Umbilical cord (tissue), 1 donor: ENCODE measurements at regions not wholly inside any gene's neighbourhood (a gene's known extent, or its start where the extent isn't known, plus 50 kb on each side); places are given as distances from the start of the nearest gene placed in this dataset.
"Not testable (repeated sequence)": the region's sequence is repeated elsewhere in the genome, so short reads cannot be mapped to it uniquely, and the experiment has no call there.

ENCODE experiments used
- DNase-seq: peaks from one replicate; pipeline ENCODE4 v3.0.0-alpha.2; 2015; ENCODE audit warnings: low spot score

DNA sequence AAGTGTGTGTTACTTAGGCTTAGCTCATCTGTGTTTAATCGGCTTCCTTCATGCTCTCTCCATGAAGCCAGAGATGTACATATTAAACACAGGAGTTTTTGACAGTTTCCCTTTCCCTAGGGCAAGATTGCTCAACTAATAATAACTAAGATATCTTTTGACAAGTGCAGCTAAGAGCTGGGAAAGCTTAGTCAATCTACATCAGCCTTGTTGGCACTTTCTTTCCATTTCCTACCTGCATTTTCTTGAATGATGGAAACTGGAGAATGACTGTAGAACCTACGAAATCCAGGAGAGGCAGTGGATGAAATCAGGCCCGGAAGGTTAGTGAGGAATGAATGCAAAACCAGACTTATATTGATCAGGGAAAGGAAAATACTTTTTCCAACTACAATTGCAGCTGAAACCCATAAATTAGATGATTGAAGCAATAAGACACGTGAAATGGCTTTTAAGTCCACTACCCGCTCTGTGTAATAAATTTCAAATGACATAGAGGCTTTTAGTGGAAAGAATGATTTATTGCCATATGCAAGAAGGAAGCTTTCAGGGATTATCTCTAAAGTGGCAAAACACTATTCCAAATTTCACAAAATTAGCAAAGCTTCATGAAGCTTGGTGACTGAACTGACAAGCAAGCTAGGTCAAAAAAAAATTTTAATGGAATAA lies 237.2 kb upstream of the ID4 start:
- peak; percentile 47 for DNase-seq

DNA sequence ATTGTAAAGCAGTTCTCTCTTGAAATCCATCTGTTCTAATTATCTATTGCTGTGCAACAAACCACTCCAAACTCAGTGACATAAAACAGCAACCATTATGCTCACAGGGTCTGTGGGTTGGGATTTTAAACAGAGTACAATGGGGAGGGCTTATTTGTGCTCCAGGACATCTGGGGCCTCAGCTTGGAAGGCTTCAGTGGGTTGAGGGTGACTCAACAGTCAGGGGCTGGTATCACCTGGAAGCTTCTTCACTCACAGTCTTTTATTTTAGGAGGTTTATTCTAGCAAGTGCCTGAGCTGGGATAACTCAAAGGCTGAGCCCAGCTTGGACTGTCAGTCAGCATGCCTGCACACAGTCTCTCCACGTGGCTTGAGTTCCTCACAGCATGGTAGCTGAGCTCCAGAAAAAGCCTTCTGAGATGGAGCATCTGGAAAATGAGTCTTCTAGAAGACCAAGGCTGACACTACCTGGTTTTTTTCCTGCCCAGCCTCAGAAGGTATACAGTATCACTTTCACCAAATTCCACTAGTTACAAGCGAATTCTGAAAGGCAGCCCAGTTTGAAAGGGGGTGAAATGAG lies 234.6 kb upstream of the ID4 start:
- no peak for DNase-seq

DNA sequence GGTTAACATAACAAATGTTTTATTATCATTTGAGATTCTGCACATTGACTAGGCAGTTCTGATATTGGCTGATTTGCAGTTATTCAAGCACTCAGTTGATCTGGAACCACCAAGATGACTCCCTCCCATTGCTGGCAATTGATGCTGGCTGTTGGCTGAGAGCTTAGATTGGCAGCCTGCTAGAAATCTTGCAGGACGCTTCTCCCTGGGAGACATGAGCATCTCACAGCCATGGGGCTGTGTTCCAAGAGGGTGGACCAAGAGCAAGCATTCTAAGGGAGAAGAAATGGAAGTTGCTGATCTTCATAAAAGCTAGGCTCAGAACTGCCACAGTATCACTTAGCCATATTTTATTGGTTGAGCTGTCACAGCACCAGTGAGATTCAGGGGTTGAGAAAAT lies 233.4 kb upstream of the ID4 start:
- DNase-seq: no peak

DNA sequence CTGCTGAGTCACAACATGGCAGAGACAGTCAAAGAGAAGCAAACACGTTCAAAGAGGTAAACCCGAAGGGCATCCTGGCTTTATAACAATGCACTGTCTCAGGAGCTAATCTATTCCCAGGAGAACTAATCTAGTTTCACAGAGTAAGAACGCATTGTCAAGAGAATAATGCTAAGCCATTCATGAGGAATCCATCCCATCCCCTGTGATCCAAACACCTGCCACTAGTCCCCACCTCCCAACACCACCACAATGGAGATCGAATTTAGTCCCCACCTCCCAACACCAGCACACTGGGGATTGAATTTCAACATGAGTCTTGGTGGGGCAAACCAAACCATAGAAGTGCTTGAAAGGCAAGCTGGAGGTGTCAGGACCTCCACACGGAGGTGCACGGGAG lies 231.5 kb upstream of the ID4 start:
- DNase-seq: no peak

DNA sequence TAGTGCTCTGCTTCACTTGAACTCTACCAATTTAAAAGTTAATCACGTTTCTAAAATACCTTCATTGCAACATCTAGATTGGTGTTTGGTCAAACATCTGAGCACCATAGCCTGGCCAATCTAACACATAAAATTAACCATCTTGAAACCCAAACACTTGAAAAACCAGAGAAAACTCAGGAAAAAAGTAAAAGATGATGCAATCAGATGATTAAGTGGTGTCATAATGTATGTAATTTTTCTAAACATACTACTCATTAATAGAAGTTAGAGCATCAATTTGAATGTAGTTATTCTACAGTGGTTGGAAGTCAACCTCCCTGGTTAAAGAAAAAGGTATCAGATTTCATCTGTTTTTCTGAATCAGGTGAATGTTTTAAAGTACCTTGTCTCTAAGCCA lies 228.6 kb upstream of the ID4 start:
- DNase-seq: no peak

DNA sequence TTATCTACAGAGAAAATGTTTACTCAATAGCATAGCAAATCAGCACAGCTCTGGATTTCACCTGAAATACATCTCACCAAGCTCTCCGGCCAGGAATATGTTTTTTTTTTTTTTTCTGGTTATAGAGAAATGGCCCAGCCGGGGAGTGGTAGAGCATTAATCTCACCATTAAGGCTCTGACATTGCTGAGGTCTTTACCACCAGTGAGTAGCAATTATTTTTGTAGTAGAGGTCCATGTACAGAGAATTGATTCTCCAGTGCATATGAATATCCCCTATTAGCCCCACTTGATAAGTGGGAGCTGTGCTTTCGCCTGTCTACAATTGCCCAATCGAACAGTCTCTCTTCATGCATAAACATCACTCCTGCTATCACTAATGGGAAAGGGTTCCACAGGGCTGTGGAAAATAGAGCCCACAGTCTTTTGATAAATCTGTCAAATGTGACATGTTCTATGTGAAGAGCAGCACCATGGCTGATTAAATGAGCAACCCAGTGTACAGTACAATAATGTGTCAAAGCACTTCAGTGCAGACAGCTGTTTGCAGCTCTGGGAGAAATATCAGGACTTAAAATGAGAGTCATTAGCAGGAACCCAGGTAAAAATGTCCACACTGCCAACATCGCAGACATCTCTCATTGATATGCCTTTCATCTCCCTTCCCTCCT lies 227.1 kb upstream of the ID4 start:
- DNase-seq: no peak

DNA sequence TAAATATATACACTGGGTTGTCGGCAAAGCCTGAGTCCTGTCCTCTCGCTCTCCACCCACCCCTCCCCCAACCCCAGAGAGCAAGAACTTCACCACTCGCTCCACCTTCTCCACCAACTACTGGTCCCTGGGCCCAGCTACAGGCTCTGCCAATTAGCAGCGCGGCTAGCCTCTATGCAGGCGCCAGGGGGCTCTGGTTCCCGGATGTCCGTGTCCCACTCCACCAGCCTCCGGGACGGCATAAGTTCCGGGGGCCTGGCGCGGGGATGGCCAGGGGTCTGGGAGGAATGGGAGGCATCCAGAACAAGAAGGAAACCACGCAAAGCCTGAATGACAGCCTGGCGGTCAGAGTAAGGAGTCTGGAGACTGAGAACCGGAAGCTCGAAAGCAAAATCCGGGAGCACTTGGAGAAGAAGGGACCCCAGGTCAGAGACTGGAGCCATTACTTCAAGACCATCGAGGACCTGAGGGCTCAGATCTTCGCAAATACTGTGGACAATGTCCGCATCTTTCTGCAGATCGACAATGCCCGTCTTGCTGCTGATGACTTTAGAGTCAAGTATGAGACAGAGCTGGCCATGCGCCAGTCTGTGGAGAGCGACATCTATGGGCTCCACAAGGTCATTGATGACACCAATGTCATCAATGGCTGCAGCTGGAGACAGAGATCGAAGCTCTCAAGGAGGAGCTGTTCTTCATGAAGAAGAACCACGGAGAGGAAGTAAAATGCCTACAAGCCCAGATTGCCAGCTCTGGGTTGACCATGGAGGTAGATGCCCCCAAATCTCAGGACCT lies 224.3 kb upstream of the ID4 start:
- not testable (repeated sequence) for DNase-seq

DNA sequence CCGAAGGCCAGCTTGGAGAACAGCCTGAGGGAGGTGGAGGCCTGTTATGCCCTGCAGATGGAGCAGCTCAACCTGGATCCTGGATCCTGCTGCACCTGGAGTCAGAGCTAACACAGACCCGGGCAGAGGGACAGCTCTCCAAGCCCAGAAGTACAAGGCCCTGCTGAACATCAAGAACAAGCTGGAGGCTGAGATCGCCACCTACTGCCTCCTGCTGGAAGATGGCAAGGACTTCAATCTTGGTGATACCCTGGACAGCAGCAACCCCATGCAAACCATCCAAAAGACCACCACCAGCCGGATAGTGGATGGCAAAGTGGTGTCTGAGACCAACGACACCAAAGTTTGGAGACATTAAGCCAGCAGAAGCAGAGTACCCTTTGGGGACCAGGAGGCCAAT lies 223.5 kb upstream of the ID4 start:
- no peak for DNase-seq

DNA sequence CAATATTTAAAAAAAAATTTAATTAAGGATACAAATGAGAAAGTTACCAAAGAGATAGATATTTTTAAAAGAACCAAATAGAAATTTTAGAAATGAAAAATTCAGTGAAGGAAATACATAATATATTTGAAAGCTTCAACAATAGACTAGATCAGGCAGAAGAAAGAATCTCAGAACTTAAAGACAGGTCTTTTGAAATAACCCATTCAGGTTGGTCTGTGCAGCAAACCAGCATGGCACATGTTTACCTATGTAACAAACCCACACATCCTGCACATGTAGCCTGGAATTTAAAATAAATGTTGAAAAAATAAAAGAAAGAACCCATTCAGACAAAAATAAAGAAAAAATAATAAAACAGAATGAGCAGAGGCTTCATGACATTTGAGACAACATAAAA lies 221.1 kb upstream of the ID4 start:
- DNase-seq: no peak

DNA sequence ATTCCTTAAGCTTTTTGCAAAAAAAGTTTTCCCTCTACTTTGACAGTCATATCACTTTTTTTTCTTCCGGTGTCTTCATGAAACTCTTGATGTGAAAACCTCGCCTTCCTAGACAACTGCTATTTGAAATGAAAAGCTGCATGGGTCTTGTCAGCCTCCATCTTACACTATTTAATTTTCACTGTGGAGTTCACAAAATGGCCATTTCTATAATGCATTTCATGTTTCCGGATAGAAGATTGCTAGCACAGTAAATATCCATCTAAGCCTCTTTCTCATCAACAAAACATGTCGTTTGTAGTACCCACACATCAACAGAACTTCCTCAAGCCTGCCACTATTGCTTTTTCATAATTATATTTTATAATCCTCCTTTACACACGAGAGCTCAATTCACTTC lies 204.9 kb upstream of the ID4 start:
- DNase-seq: no peak

DNA sequence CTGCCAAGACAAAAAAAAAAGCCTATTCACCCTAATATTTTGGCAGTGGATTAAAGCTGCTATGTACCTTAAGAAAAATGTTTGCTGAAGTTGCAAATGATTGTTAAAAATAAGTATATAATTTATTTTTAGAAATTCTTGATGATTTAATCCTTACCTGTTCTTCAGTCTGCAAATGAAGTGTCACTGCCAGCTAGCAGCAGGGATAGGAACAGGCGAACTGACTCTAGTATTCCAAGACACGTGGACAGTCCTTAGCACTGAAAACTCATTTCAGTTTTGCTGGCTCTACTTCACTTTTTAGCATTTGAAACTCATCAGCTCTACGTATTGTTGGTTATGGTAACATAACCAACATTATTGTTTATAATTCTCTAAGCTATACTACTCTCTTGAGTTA lies 204.4 kb upstream of the ID4 start:
- DNase-seq: no peak

DNA sequence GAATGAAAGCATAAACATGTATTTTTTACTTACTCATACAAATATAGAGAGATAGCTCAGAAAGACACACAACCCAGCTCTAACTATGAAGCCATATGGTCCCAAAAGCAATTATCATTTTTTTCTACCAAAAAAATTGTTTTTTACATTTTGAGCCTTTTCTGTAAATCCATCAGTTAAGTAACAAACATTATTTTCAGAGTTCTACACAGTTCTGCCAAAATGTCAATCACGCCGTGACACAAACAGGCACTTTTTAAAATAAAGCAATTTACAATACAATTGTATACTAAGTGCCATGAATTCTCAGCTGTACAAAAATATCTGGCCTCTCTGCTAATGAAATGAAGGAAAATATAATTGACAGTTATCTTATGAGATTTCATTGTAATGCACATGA lies 201.4 kb upstream of the ID4 start:
- no peak for DNase-seq

DNA sequence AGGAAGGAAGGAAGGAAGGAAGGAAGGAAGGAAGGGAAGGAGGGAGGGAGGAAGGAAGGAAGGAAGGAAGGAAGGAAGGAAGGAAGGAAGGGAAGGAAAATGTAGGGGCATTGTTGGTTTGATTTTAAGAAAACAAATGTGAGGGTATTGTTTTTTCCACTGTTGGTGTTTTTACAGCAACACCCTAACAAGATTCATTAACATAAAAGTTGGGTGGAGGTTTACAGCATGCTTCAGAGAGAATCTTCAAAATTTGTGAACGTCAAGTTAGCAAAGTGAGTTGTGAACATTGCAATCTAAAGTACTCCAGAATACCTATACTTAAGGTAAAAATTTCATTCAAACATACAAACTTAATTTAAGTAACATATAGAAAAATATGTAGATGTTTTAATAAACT lies 200.2 kb upstream of the ID4 start:
- no peak for DNase-seq

DNA sequence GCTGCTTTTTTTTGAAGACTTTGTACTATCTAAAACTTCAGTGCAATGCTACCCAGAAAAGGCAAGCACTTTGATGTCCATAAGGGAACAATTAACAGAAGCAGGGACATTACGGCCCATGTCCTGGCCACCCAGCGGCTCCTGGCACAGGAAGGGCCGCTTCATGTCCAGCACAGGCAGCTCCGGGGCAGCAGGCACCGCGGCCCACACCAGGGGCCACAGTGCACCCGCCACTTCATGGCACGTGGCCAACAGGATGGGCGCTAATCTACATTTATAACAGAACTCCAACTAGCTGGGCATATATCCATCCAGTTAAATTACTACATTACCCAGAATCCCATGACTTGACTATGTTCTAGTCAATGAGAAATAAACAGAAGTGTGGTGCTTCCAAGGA lies 198.2 kb upstream of the ID4 start:
- no peak for DNase-seq

DNA sequence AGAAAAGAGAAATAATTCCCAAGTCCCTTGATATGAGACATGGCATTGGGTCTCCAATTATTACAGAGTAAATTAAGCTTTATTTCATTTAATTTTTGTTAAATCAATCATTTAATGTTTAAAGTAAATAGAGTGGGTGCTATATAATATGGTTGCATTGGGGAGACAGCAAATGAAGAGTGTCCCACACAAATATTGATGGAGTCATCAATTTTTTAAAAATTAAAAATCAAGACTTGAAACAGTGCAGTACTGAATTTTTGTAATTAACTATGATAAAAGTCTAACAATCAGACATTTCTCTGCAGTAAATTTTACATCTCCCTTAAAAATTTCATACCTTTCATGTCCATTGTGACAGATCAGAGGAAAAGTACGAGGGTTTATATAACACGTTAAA lies 193.9 kb upstream of the ID4 start:
- DNase-seq: no peak

DNA sequence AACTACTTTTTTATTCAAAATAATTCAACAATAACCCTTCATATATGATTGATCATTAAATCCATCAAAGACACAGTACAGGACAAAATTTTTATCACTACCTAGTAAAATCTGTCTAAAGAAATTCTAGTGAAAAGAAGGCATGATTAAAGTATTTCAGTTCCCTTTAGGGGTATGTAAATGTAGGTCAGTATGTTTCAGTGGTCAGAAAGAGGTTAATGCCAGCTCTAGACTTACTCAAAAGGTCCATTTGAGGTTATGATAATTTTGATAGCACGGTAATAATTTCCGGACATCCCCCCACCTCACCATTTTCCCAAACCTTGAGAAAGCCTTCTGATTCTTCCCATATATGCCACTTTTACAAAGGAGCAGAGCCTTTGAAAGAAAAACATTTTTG lies 193.5 kb upstream of the ID4 start:
- no peak for DNase-seq

DNA sequence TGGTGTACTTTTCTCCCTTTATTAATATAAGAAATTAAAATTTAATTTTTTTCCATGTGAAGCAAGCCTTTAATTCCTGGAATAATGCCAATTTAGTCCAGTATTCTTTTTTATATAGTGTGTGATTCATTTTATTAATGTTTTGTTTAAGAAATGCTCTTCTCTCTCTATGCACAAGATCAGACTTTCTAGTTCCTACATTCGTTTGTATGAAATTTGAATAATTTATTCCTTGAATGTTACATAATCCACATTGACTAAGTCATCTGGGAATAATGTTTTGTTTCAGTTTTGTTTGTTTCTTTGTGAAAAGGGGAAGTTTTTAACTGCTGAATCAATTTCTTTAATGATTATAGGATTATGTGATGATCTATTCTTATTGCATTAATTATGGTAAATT lies 181.4 kb upstream of the ID4 start:
- DNase-seq: no peak

DNA sequence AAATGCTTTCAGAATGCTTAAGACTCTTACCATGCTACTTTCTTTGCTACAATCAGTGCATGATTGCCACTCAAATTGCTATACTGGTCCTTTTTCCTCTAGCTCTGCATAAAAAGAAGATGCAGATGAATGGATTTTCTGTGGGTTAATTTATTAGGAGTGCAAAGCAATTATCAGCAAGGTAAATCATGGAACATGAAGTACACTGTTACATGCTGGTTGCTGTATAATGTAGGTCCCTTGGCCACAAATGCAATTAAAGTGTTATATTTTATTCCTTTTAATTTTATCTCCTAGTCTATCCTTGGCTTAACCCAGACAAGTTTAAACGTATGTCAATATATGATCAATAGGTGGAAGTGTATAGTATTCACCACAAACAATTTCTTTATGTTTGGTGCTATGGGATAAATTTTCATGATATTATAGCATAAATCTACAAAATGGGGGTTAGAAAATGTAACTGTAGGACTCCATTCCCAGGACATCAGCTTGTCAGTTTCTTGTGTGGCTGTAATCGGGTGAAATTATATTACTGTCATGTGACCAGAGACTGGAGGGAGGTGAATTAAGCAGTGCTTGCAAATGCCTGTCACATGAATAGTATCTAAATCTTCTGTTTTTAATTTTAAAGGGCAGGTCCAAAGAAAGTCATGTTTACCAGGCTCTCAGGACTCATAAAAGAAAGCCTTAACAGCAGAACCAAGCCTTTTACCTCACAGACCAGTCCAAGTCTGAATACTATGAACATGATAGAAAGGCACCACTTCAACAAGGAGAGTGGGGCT lies 176.9 kb upstream of the ID4 start:
- DNase-seq: no peak

DNA sequence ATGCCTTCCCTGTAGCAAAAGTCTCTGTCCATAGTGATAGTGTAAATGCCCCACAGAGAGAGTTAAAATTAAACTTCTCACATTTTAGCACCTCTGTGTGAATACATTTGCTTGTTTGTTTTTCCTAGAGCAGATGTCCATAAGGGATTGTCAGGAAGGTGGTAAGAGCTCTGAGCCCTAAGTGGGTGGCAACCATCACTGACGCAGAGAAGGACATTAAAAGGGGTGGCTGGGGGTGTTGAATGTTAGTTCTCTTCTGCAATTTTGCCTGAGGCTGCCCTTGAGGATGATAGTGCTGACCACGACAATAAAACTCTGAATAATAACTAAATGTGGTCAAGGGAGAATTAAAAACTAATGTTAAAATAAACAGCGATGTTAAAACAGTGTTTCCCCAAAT lies 174.3 kb upstream of the ID4 start:
- no peak for DNase-seq

DNA sequence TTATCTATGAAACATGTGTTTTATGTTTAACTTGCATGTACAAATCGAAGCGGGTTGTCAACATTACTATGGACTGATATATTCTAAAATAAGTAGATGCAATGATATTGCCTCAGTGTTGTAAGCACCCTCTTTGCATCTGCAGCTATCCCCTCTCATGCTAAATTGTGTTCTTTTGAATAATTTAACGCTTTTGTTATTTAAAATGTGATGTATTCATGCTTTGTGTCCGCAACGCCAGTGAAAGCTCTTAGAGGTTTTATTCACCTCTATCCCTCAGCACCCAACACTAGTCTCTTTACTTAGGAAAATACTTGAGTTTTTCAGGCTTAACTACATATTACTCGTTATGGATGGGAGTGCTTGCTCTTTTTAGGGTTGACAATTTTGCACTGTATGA lies 173.7 kb upstream of the ID4 start:
- no peak for DNase-seq

DNA sequence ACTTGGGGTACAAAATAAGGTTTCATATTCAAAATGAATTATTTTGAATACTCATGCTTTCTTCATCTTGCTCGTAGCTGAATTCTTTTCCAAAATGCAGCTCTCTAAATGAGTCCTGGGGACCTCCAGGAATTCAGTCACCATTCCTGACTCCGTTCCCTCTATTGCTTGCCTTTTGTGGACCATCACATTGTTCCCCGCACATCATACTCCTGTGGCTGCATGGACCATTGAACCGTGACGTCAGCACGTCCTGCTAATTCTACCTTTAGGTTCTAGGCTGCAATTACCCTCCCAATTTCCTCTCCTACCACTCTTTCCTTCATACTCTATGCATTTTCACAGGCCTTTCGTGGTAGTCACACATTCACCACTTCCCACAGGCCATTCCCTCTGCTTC lies 173.1 kb upstream of the ID4 start:
- DNase-seq: no peak
